GM10266 (cell line): ENCODE measurements at regions not wholly inside any gene's neighbourhood (a gene's known extent, or its start where the extent isn't known, plus 50 kb on each side); places are given as distances from the start of the nearest gene placed in this dataset.
"Not testable (repeated sequence)": the region's sequence is repeated elsewhere in the genome, so short reads cannot be mapped to it uniquely, and the experiment has no call there.

ENCODE experiments used
- DNase-seq: peaks from one replicate; pipeline ENCODE4 v3.0.0; 2012; ENCODE audit errors: extremely low spot score
- CTCF ChIP-seq: IDR thresholded peaks from 2 replicates; pipeline ENCODE4 v1.5.1; 2012; ENCODE audit warnings: mild to moderate bottlenecking, low read depth; ENCODE audit not compliant: control insufficient read depth, insufficient read depth; ENCODE audit errors: missing control alignments

GRCh38 chr15:93348711-93349545 lies 259.9 kb upstream of the RGMA start:
- no peak for DNase-seq
- no peak for TF ChIP-seq CTCF

GRCh38 chr15:93347986-93348385 lies 259.0 kb upstream of the RGMA start:
- no peak for TF ChIP-seq CTCF
- no peak for DNase-seq

- TF ChIP-seq CTCF: no peak
- DNase-seq: no peak
Measured at GRCh38 chr15:93345981-93346380, 257.0 kb upstream of the RGMA start.

- not testable (repeated sequence) for DNase-seq
Measured at GRCh38 chr15:93343402-93343801, 254.4 kb upstream of the RGMA start.

GRCh38 chr15:93341164-93341563 lies 252.2 kb upstream of the RGMA start:
- no peak for TF ChIP-seq CTCF
- DNase-seq: no peak

- DNase-seq: no peak
- TF ChIP-seq CTCF: no peak
Measured at GRCh38 chr15:93340406-93340805, 251.4 kb upstream of the RGMA start.

GRCh38 chr15:93333796-93334195 lies 244.8 kb upstream of the RGMA start:
- DNase-seq: no peak
- no peak for TF ChIP-seq CTCF

GRCh38 chr15:93333126-93333525 lies 244.1 kb upstream of the RGMA start:
- DNase-seq: not testable (repeated sequence)
